AG09309 (cell line): ENCODE measurements at regions not wholly inside any gene's neighbourhood (a gene's known extent, or its start where the extent isn't known, plus 50 kb on each side); places are given as distances from the start of the nearest gene placed in this dataset.
"Not testable (repeated sequence)": the region's sequence is repeated elsewhere in the genome, so short reads cannot be mapped to it uniquely, and the experiment has no call there.

Experiments
- DNase-seq: peaks from one replicate; pipeline ENCODE4 v3.0.0-alpha.2; 2010; ENCODE audit warnings: low read depth
- H3K4me3 ChIP-seq: 2 replicates; pipeline ENCODE4 v1.5.1; 2011; ENCODE audit warnings: mild to moderate bottlenecking, low read depth, low read length, moderate library complexity; ENCODE audit not compliant: control insufficient read depth
- CTCF ChIP-seq: IDR thresholded peaks from 2 replicates; pipeline ENCODE4 v1.5.1; 2011; ENCODE audit warnings: mild to moderate bottlenecking, low read depth, low read length, inconsistent platforms; ENCODE audit not compliant: insufficient read depth, control insufficient read depth; ENCODE audit errors: missing control alignments

DNA sequence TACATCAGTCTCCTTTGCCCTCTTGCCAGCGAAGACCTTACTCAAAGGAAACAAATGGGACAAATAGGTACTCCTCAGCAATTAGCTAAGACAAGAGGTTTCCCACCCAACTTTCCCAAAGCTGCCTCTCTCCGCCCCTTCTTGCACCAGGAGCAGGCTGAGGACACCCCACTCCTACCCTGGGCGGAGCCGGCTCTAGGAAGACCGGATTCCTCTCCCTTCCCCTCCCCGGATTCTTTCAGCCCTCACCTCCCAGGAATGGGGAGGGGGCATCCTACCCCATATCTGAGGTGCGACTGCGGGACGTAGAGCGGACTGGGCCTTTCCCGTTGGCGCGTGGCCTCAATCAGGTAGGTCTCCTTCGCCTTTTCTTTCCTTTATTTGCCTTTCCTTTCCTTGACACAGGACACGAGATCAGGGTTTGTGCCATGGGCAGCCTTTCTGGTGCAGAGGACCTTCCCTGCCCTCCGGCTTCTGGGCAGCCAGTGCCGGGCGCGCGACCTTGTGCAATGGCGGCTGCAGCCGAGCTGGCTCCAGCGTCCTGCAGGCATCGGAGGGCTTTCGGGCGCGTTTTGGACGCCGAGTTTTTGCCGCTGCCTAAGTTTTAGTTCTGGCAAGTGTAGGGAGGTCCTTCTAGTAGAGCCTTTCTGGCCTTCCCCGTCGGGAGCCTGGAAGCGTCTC lies 279.9 kb downstream of the PLS3 start:
- DNase-seq, H3K4me3 ChIP-seq: not testable (repeated sequence)

DNA sequence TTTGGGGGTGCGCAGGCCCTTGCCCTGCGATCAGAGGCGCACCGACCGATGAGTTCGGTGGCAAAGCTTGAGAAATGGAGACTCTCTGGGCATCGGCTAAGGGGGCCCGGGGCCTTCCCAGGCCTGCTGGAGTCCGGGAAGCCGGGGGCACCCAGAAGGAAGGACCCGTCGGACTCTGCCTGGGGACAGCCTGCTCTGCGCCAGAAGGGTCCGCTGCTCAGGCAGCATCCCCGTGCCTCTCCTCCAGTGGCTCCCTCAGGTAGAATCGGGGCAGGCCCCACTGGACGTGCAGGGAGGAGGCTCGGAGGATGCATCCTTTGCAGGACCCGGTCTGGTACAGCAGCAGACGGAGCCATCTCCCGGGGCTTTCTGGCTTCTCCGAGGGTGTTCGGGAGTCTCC lies 290.0 kb downstream of the PLS3 start:
- not testable (repeated sequence) for H3K4me3 ChIP-seq

DNA sequence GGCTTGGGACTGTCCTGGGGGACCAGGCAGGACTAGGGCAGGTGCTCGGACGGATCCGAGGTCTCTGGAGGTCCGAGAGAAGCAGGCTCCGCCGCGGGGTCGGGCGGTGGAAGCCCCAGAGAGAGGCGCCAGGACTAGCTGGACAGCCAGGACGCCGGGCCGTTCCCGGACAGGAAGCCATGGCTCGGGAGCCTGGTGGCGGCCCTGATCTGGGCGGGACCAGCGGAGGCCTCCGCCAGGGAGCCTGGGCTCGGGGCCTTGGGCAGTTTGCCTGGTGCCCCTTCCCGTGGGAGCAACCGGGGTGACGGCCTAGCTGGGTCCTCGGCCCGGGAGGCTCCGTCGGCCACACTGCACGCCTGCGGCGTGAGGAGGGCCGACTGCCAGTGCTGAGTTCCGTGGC lies 292.3 kb downstream of the PLS3 start:
- H3K4me3 ChIP-seq, DNase-seq: not testable (repeated sequence)

More for the DNA sequence above, 290.0 kb downstream of the PLS3 start:
- DNase-seq, result not testable (repeated sequence)

DNA sequence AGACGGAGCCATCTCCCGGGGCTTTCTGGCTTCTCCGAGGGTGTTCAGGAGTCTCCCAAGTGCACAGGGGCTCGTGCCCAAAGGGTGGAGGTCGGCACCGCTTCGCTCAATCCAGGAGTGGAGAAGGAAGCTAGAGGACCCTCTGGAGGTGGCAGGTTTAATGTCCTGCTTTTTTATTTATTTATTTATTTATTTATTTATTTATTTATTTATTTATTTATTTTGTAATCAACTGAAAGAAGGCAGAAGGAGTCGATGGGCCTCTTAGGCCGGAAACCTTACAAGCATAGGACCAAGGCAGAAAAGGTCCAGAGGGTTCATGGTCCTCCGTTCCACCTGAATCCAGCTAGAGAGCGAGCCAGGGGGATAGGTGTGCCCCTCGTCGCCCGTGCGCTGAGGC lies 289.4 kb upstream of the AGTR2 start:
- not testable (repeated sequence) for H3K4me3 ChIP-seq, DNase-seq

DNA sequence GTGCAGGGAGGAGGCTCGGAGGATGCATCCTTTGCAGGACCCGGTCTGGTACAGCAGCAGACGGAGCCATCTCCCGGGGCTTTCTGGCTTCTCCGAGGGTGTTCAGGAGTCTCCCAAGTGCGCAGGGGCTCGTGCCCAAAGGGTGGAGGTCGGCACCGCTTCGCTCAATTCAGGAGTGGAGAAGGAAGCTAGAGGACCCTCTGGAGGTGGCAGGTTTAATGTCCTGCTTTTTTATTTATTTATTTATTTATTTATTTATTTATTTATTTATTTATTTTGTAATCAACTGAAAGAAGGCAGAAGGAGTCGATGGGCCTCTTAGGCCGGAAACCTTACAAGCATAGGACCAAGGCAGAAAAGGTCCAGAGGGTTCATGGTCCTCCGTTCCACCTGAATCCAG lies 286.4 kb upstream of the AGTR2 start:
- DNase-seq, H3K4me3 ChIP-seq: not testable (repeated sequence)

GRCh38 chrX:115888041-115888440 lies 282.5 kb upstream of the AGTR2 start:
- H3K4me3 ChIP-seq, result peak overlapping the region; percentile 46
- not testable (repeated sequence) for DNase-seq

- not testable (repeated sequence) for DNase-seq, H3K4me3 ChIP-seq
Observed at GRCh38 chrX:115888519-115888918, 282.0 kb upstream of the AGTR2 start.

- no peak overlapping the region for H3K4me3 ChIP-seq
- no peak for TF ChIP-seq CTCF
- no peak for DNase-seq
Observed at GRCh38 chrX:115889121-115889890, 281.2 kb upstream of the AGTR2 start.

DNA sequence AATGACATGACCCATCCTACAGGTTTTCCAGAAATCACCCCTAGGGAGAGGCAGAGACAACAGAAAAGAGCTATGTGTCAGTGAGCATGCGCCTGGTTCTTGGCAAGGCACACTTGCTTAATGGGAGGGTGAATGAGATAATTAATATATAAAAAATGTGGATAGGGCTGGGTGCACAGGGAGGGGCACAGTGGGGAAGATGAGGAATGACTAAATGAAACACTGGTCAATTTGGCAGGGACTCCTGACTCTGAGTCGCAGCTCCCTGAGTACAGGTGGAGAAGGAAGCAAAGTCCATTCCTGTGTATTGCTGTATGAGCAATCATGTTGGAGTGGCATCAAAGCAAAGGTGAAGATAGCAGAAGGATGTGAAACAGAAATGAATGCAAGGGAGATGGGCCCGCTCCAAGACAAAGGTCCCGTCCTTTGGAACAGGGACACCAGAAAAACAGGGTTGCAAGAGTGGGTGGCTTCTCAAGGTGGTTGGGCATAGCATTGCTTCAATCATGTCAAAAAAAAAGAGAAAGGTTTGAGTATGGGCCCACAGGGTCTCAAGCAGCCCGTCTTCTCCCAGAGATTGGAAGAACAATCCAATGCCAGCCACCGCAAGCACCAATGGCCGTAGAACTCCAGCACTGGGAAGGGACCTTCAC lies 278.4 kb upstream of the AGTR2 start:
- H3K4me3 ChIP-seq, result peak overlapping the region; percentile 44
- no peak for DNase-seq
- TF ChIP-seq CTCF, result no peak

GRCh38 chrX:115892787-115893671 lies 277.5 kb upstream of the AGTR2 start:
- TF ChIP-seq CTCF, result peak; percentile 35
- DNase-seq, result peak; percentile 35
- H3K4me3 ChIP-seq, result peak overlapping the region; percentile 44
